HEK293 (cell line): ENCODE measurements at regions not wholly inside any gene's neighbourhood (a gene's known extent, or its start where the extent isn't known, plus 50 kb on each side); places are given as distances from the start of the nearest gene placed in this dataset.
A peak's percentile ranks its signal among the peaks of the same experiment; 100 is the strongest.

Source experiments
- HIC1 ChIP-seq: fragments of 450-650 bp; formaldehyde crosslinking; IDR thresholded peaks from 2 replicates; pipeline ENCODE4 v1.5.1; 2016; ENCODE audit warnings: missing biosample characterization, missing genetic modification characterization
- OSR2 ChIP-seq: fragments of 450-650 bp; formaldehyde crosslinking; IDR thresholded peaks from 2 replicates; pipeline ENCODE4 v1.5.1; 2016; ENCODE audit warnings: missing biosample characterization, missing genetic modification characterization
- PRDM10 ChIP-seq: fragments of 450-650 bp; formaldehyde crosslinking; IDR thresholded peaks from 2 replicates; pipeline ENCODE4 v1.5.1; 2016; ENCODE audit warnings: missing biosample characterization, missing genetic modification characterization
- PRDM6 ChIP-seq: fragments of 450-650 bp; formaldehyde crosslinking; IDR thresholded peaks from 2 replicates; pipeline ENCODE4 v1.5.1; 2017; ENCODE audit warnings: missing biosample characterization, missing genetic modification characterization
- SCRT2 ChIP-seq: fragments of 450-650 bp; formaldehyde crosslinking; IDR thresholded peaks from 2 replicates; pipeline ENCODE4 v1.5.1; 2016; ENCODE audit warnings: missing biosample characterization, missing genetic modification characterization
- SP7 ChIP-seq: fragments of 450-650 bp; formaldehyde crosslinking; IDR thresholded peaks from 2 replicates; pipeline ENCODE4 v1.5.1; 2016; ENCODE audit warnings: missing biosample characterization, missing genetic modification characterization
- TRIM28 ChIP-seq: IDR thresholded peaks from 2 replicates; pipeline ENCODE4 v1.6.1; 2011; ENCODE audit warnings: low read length, control low read depth, borderline replicate concordance
- WT1 ChIP-seq: fragments of 450-650 bp; formaldehyde crosslinking; IDR thresholded peaks from 2 replicates; pipeline ENCODE4 v1.5.1; 2016; ENCODE audit warnings: missing biosample characterization, missing genetic modification characterization
- ZBTB20 ChIP-seq: fragments of 450-650 bp; formaldehyde crosslinking; IDR thresholded peaks from 2 replicates; pipeline ENCODE4 v1.5.1; 2016; ENCODE audit warnings: missing biosample characterization, missing genetic modification characterization
- ZIC2 ChIP-seq: fragments of 450-650 bp; formaldehyde crosslinking; IDR thresholded peaks from 2 replicates; pipeline ENCODE4 v1.5.1; 2016; ENCODE audit warnings: missing biosample characterization, missing genetic modification characterization
- ZNF133 ChIP-seq: fragments of 450-650 bp; formaldehyde crosslinking; IDR thresholded peaks from 2 replicates; pipeline ENCODE4 v1.5.1; 2016; ENCODE audit warnings: missing biosample characterization, missing genetic modification characterization
- ZNF18 ChIP-seq: fragments of 450-650 bp; formaldehyde crosslinking; IDR thresholded peaks from 2 replicates; pipeline ENCODE4 v1.5.1; 2016; ENCODE audit warnings: missing biosample characterization, missing genetic modification characterization
- ZNF2 ChIP-seq: fragments of 450-650 bp; formaldehyde crosslinking; IDR thresholded peaks from 2 replicates; pipeline ENCODE4 v1.5.1; 2016; ENCODE audit warnings: missing biosample characterization, missing genetic modification characterization
- ZNF341 ChIP-seq: fragments of 450-650 bp; formaldehyde crosslinking; IDR thresholded peaks from 2 replicates; pipeline ENCODE4; 2016; ENCODE audit warnings: low read depth, missing biosample characterization, missing genetic modification characterization
- ZNF362 ChIP-seq: fragments of 450-650 bp; formaldehyde crosslinking; IDR thresholded peaks from 2 replicates; pipeline ENCODE4 v1.5.1; 2016; ENCODE audit warnings: missing biosample characterization, missing genetic modification characterization
- ZNF366 ChIP-seq: fragments of 450-650 bp; formaldehyde crosslinking; conservative IDR thresholded peaks from 2 replicates; pipeline ENCODE4 v1.5.1; 2016; ENCODE audit warnings: missing biosample characterization, missing genetic modification characterization
- ZNF394 ChIP-seq: fragments of 450-650 bp; formaldehyde crosslinking; IDR thresholded peaks from 2 replicates; pipeline ENCODE4 v1.5.1; 2016; ENCODE audit warnings: missing biosample characterization, missing genetic modification characterization, mild to moderate bottlenecking, moderate library complexity, borderline replicate concordance
- ZNF423 ChIP-seq: fragments of 450-650 bp; formaldehyde crosslinking; IDR thresholded peaks from 2 replicates; pipeline ENCODE4 v1.5.1; 2016; ENCODE audit warnings: missing biosample characterization, missing genetic modification characterization
- ZNF501 ChIP-seq: fragments of 450-650 bp; formaldehyde crosslinking; IDR thresholded peaks from 2 replicates; pipeline ENCODE4 v1.5.1; 2016; ENCODE audit warnings: missing biosample characterization, missing genetic modification characterization
- ZNF518A ChIP-seq: fragments of 450-650 bp; formaldehyde crosslinking; conservative IDR thresholded peaks from 2 replicates; pipeline ENCODE4 v1.5.1; 2016; ENCODE audit warnings: low read depth, missing biosample characterization, missing genetic modification characterization
- ZNF561 ChIP-seq: fragments of 450-650 bp; IDR thresholded peaks from 2 replicates; pipeline ENCODE4 v1.5.1; 2018; ENCODE audit warnings: missing biosample characterization, missing genetic modification characterization, borderline replicate concordance
- ZNF571 ChIP-seq: fragments of 450-650 bp; formaldehyde crosslinking; IDR thresholded peaks from 2 replicates; pipeline ENCODE4 v1.5.0; 2017; ENCODE audit warnings: missing biosample characterization, missing genetic modification characterization
- ZNF600 ChIP-seq: fragments of 450-650 bp; formaldehyde crosslinking; IDR thresholded peaks from 2 replicates; pipeline ENCODE4 v1.5.1; 2016; ENCODE audit warnings: missing biosample characterization, missing genetic modification characterization
- ZNF843 ChIP-seq: fragments of 450-650 bp; formaldehyde crosslinking; IDR thresholded peaks from 2 replicates; pipeline ENCODE4 v1.5.1; 2016; ENCODE audit warnings: missing biosample characterization, missing genetic modification characterization
- ZSCAN30 ChIP-seq: fragments of 450-650 bp; IDR thresholded peaks from 2 replicates; pipeline ENCODE4 v1.5.1; 2018; ENCODE audit warnings: missing biosample characterization, mild to moderate bottlenecking, missing genetic modification characterization, moderate library complexity

GRCh38 chr6:125584468-125584939 lies 164.9 kb upstream of the HEY2 start (continued):
- TF ChIP-seq ZNF561 (tag by site-specific recombination): peak; percentile 79; the same call in 1 of the 2 replicates
- TF ChIP-seq ZNF18 (tag by site-specific recombination): no peak
- TF ChIP-seq SP7 (tag by site-specific recombination): peak; percentile 76
- no peak for TF ChIP-seq HIC1 (tag by site-specific recombination)
- 0 out of 2 replicates have a peak, but pooled peaks have one; percentile 71 for TF ChIP-seq ZNF2
- no peak for TF ChIP-seq ZNF423 (tag by site-specific recombination)
- peak; percentile 44; the same call in 1 of the 2 replicates for TF ChIP-seq ZNF501 (tag by site-specific recombination)
- 0 out of 2 replicates have a peak, but pooled peaks have one; percentile 4 for TF ChIP-seq ZNF133 (tag by site-specific recombination)
- TF ChIP-seq ZBTB20 (tag by site-specific recombination): peak; percentile 55
- peak; percentile 90 for TF ChIP-seq OSR2 (tag by site-specific recombination)
- peak; percentile 32; the same call in 1 of the 2 replicates for TF ChIP-seq PRDM10 (tag by site-specific recombination)
- peak; percentile 27; the same call in 1 of the 2 replicates for TF ChIP-seq ZNF341
- no peak for TF ChIP-seq ZNF571 (tag by site-specific recombination)
- peak; percentile 23; the same call in 1 of the 2 replicates for TF ChIP-seq PRDM6 (tag by site-specific recombination)
- TF ChIP-seq ZNF366: peak; percentile 73
- TF ChIP-seq ZNF843 (tag by site-specific recombination): peak; percentile 44; the same call in 1 of the 2 replicates
- TF ChIP-seq ZNF518A: 0 out of 2 replicates have a peak, but pooled peaks have one; percentile 12
- TF ChIP-seq ZNF394: peak; percentile 42; the same call in 1 of the 2 replicates
- TF ChIP-seq ZNF362: no peak
- peak; percentile 87 for TF ChIP-seq ZNF600 (tag by site-specific recombination)
- TF ChIP-seq ZSCAN30: peak; percentile 90
- TF ChIP-seq WT1 (tag by site-specific recombination): peak; percentile 75
- peak; percentile 98 for TF ChIP-seq SCRT2
- peak; percentile 100 for TF ChIP-seq TRIM28
- peak; percentile 97 for TF ChIP-seq ZIC2 (tag by site-specific recombination)
